SJSA1 (cell line): ENCODE measurements at regions not wholly inside any gene's neighbourhood (a gene's known extent, or its start where the extent isn't known, plus 50 kb on each side); places are given as distances from the start of the nearest gene placed in this dataset.
A peak's percentile ranks its signal among the peaks of the same experiment; 100 is the strongest.

ENCODE experiments used
- DNase-seq, 2 experiments: peaks; one replicate each; pipeline ENCODE4 v3.0.0-alpha.2; 2015 to 2020; ENCODE audit warnings: low spot score in 2 of 2, low read depth in 1 of 2
- H3K27ac ChIP-seq: fragments of 250-450 bp; sonication (Bioruptor Pico); 2 replicates; pipeline ENCODE4 v1.5.1; 2020; ENCODE audit warnings: mild to moderate bottlenecking, moderate library complexity
- H3K27me3 ChIP-seq: fragments of 250-450 bp; sonication (Bioruptor Pico); replicated peaks from 2 replicates; pipeline ENCODE4 v1.5.1; 2020; ENCODE audit warnings: mild to moderate bottlenecking, moderate library complexity
- H3K36me3 ChIP-seq: fragments of 250-450 bp; sonication (Bioruptor Pico); 2 replicates; pipeline ENCODE4 v1.5.1; 2020; ENCODE audit warnings: mild to moderate bottlenecking
- H3K4me1 ChIP-seq: fragments of 250-450 bp; sonication (Bioruptor Pico); replicated peaks from 2 replicates; pipeline ENCODE4 v1.6.1; 2021; ENCODE audit warnings: mild to moderate bottlenecking
- H3K4me3 ChIP-seq: fragments of 250-450 bp; sonication (Bioruptor Pico); 2 replicates; pipeline ENCODE4 v1.5.1; 2020; ENCODE audit warnings: mild to moderate bottlenecking
- H3K9me3 ChIP-seq: fragments of 250-450 bp; sonication (Bioruptor Pico); replicated peaks from 2 replicates; pipeline ENCODE4 v1.5.1; 2020; ENCODE audit warnings: mild to moderate bottlenecking

DNA sequence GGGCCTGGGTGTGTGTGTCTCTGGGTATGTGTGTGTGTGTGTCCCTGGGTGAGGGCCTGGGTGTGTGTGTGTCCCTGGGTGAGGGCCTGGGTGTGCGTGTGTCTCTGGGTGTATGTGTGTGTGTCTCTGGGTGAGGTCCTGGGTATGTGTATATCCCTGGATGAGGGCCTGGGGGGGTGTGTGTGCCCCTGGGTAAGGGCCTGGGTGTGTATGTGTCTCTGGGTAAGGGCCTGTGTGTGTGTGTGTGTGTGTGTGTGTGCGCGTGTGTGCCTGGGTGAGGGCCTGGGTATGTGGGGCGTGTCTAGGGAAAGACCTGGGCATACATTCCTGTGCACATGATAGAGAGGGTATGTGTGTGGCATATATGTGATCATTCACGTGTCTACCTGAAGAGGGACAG is 155.1 kb upstream of the ZC3H12A start:
- Histone ChIP-seq H3K4me1 (no peaks in the 10 kb centered on the region), H3K27ac (no peak overlapping the region), H3K27me3 (peaks cover 9% of the 10 kb centered on the region; the same call in 1 of the 2 replicates), H3K36me3 (no peaks in the 10 kb centered on the region), H3K4me3 (no peak overlapping the region), H3K9me3 (no peaks in the 10 kb centered on the region)
- DNase-seq: no peak

DNA sequence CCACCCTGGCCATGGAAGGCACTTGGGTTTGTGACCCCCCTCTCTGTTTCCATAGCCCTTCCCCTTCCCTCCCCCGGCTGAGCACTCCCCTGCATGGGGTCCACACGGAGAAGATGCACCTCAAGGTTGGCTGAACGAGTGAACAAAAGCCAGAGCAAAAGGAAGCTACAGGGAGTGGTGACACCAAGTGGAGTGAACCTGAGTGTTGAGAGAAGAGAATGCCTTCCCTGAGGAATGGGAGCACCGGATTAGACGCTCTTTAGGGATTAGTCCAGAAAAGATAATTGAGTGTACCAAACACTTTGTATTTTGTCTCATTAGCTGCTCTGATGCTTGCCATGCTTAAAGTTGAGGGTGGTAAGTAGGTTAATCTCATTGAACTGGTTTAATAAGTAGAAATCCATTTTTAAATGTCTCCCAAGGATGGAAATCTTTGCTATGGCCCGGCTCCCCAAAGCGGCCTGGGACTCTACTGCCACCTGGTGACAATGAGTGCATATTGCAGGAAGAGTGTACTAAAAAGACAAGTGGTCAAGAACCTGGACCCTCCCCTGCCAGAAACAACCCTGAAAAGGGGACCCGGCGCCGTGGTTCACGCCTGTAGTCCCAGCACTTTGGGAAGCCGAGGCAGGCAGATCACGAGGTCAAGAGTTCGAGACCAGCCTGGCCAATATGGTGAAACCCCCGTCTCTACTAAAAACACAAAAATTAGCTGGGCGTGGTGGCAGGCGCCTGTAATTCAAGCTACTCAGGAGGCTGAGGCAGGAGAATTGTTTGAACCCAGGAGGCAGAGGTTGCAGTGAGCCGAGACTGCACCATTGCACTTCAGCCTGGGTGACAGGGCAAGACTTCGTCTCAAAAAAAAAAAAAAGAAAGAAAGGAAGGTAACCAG is 150.6 kb upstream of the ZC3H12A start:
- H3K4me1 ChIP-seq: no peaks in the 10 kb centered on the region
- no peaks in the 10 kb centered on the region; the same call in 1 of the 2 replicates for H3K27me3 ChIP-seq
- DNase-seq: no peak
- H3K27ac ChIP-seq: no peak overlapping the region
- no peaks in the 10 kb centered on the region; the same call in 1 of the 2 replicates for H3K9me3 ChIP-seq
- H3K4me3 ChIP-seq: no peak overlapping the region
- no peaks in the 10 kb centered on the region for H3K36me3 ChIP-seq

DNA sequence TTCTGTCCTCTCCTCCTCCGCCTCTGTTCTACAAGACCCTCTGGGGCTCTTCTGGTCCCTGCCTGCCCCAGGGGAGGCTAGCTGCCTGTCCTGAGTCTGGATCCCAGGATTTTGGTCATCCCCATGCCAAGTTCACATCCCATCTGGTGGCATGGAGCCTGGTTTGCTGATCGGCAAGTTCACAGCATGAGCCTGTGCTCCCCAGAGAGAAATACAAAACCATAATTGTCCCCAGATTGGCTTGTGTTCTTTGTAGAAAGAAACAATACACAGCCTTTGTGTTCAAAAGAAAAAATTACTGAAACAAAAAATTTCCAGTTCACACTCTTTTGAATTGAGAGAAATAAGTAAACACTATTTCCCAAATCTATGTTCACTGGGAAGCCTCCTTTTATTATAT is 149.4 kb upstream of the ZC3H12A start:
- Histone ChIP-seq H3K36me3 (no peaks in the 10 kb centered on the region), H3K4me3 (no peak overlapping the region), H3K27me3 (no peaks in the 10 kb centered on the region; the same call in 1 of the 2 replicates), H3K9me3 (no peaks in the 10 kb centered on the region; the same call in 1 of the 2 replicates), H3K4me1 (no peaks in the 10 kb centered on the region), H3K27ac (no peak overlapping the region)
- DNase-seq: no peak

DNA sequence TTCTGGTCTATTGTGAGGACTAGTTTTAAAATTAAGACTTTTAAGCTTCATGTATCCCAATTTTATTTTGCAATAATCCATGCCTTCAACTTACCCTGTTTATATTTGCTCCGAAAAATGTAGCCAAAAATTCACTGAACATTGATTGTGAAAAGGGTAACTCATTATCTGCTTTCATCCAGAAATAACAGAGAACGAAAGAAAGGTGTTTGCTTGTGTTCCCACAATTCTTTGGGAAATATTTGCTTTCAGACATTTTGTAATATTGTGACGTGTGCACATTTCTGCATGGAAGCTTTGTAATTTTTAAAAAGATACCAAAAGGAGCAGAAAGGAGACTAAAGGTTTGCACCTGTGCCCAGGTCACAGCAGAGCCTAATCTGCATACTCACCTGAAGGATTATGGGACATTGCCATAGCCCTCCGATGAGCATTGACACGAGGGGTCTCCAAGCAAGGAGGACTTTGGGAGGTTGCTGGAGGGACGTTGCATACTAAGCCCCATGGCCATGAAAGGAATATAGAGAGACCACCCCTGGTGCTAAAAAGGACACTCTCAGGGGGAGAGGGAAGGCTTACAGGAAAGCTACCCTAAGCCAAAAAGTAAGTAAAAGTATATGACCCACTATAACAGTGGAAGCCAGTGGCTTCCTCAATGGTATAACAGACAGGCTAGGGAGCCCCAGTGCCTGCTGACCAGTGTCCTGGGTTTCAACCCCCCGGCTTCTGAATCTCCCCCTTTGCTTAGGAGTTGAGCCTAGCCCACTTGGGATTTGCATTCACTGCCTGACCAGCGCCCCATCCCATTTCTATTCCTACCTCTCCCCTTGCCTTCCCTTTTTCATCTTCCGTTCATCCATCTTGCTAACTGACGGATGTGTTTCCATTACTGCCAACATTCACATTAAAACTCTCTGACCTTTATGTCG is 148.6 kb upstream of the ZC3H12A start:
- Histone ChIP-seq H3K9me3 (no peaks in the 10 kb centered on the region; the same call in 1 of the 2 replicates), H3K4me1 (no peaks in the 10 kb centered on the region), H3K4me3 (no peak overlapping the region), H3K27ac (no peak overlapping the region), H3K36me3 (no peaks in the 10 kb centered on the region), H3K27me3 (no peaks in the 10 kb centered on the region; the same call in 1 of the 2 replicates)
- DNase-seq: no peak

- Histone ChIP-seq H3K27ac (no peak overlapping the region), H3K4me1 (no peaks in the 10 kb centered on the region), H3K4me3 (no peak overlapping the region), H3K27me3 (no peaks in the 10 kb centered on the region), H3K36me3 (no peaks in the 10 kb centered on the region), H3K9me3 (no peaks in the 10 kb centered on the region)
- no peak for DNase-seq
Observed at GRCh38 chr1:37332126-37332525, 142.3 kb upstream of the ZC3H12A start.

GRCh38 chr1:37338658-37339057 is 135.7 kb upstream of the ZC3H12A start:
- no peak overlapping the region for H3K27ac ChIP-seq

DNA sequence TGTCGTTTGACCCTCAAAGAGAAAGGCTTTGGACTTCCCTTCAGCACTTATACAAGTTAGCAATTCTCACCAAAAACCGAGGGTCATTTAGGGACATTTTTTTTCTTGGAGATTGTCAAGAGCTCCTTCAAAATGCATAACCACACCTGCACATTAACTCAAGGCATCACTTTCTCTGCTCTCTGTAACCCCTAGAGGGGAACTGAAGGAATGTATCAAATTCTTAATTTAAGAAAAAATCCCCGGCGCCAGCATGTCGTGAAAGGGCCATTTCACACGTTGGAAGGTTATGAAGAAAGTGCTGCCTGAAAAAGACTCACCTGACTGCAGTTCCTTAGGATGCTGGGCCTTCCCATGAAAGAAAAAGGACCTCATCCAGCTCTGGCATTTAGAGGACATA is 131.6 kb upstream of the ZC3H12A start:
- Histone ChIP-seq H3K4me1 (no peaks in the 10 kb centered on the region), H3K4me3 (no peak overlapping the region), H3K27me3 (no peaks in the 10 kb centered on the region), H3K27ac (no peak overlapping the region), H3K9me3 (no peaks in the 10 kb centered on the region), H3K36me3 (no peaks in the 10 kb centered on the region)
- DNase-seq: no peak

More at GRCh38 chr1:37338658-37339057, 135.7 kb upstream of the ZC3H12A start:
- no peak overlapping the region for H3K4me3 ChIP-seq
- H3K4me1 ChIP-seq: no peaks in the 10 kb centered on the region
- no peaks in the 10 kb centered on the region for H3K27me3 ChIP-seq
- no peak for DNase-seq
- H3K36me3 ChIP-seq: no peaks in the 10 kb centered on the region
- H3K9me3 ChIP-seq: no peaks in the 10 kb centered on the region

DNA sequence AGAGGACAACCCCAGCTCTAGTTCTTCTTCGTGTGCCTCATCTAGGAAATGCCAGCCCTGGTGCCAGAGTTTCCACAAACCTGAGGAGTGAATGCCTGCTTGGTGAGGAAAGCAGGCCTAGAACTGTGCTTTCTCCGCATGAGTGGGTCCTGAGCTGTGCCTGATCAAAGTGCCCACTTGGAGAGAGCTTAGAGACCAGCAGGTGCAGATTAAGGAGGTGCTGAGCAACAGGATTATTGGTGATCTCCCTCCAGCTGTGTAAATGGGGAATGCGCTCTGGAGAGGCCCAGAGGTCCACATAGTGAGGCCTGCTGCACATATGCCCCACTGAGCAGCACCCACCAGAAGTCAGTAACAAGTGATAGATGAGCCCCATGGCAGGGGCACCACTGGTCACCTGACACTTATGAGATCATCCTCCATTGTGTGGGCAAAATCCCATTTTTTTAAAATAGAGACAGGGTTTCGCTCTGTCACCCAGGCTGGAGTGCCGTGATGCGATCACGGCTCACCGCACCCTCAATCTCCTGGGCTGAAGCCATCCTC is 127.2 kb upstream of the ZC3H12A start:
- no peak overlapping the region for H3K4me3 ChIP-seq
- H3K27ac ChIP-seq: no peak overlapping the region
- no peak for DNase-seq
- H3K4me1 ChIP-seq: no peaks in the 10 kb centered on the region
- no peaks in the 10 kb centered on the region for H3K36me3 ChIP-seq
- no peaks in the 10 kb centered on the region for H3K9me3 ChIP-seq
- no peaks in the 10 kb centered on the region for H3K27me3 ChIP-seq

DNA sequence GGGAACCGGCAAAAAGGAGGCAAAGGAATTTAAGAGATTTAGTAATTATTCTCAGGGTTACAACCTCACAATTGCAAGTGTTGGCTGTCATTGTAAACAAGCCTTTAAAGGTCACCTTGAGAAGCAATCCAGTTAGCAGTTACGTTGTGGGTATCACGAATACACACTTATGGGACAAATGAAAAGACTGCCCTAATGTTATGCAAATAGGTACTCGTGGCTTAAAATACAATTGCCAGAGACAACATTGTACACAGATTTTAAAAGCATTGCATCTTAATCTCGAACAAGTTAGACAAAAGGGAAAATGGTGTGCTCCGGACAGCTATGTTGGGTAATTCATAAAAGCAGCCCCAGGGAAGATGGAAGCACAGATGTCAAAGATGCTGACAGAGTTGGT is 120.5 kb upstream of the ZC3H12A start:
- no peaks in the 10 kb centered on the region for H3K4me1 ChIP-seq
- no peaks in the 10 kb centered on the region for H3K36me3 ChIP-seq
- no peaks in the 10 kb centered on the region for H3K9me3 ChIP-seq
- no peak for DNase-seq
- no peak overlapping the region for H3K4me3 ChIP-seq
- H3K27me3 ChIP-seq: peaks cover 7% of the 10 kb centered on the region; the same call in 1 of the 2 replicates
- no peak overlapping the region for H3K27ac ChIP-seq

DNA sequence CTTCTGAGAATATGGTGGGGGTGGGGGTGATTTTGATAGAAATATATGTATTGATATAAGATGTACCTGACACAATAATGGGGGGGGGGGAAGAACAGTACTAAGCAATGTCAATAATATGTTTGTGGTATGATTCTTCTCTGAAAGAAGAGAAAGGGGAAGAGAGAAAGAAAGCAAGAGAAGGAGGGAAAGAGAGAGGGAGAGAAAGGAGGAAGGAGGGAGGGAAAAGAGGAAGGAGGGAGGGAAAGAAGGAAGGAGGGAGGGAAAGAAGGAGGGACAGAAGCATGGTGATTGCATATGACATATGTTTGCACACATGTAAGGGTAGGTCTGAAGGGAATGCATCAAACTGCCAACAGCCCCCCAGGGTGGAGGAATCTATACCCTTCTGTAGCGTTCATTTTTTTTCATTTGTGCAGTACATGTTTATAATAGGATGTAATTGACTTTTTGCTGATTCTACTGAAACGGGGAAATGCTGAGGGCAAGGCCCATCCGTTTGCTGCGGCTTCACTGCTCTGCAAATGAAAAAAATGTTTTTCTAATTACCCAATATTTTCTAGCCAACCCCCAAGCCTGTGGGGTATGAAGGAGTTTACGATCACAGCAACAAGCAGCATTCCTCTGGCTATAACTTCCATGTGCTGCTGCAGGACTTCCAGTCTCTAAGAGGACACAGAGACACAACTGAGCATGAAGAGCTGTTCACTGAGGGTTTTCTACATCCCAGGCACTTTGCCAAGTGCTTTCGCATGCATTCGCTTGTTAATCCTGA is 119.3 kb upstream of the ZC3H12A start:
- H3K4me1 ChIP-seq: no peaks in the 10 kb centered on the region
- H3K4me3 ChIP-seq: no peak overlapping the region
- peaks cover 7% of the 10 kb centered on the region; the same call in 1 of the 2 replicates for H3K27me3 ChIP-seq
- H3K27ac ChIP-seq: no peak overlapping the region
- DNase-seq: peak in 1 of 2 experiments; percentile 5
- no peaks in the 10 kb centered on the region for H3K9me3 ChIP-seq
- H3K36me3 ChIP-seq: no peaks in the 10 kb centered on the region

- Histone ChIP-seq H3K4me1 (no peaks in the 10 kb centered on the region), H3K36me3 (no peaks in the 10 kb centered on the region), H3K27me3 (peaks cover 14% of the 10 kb centered on the region; the same call in 1 of the 2 replicates), H3K9me3 (no peaks in the 10 kb centered on the region), H3K4me3 (no peak overlapping the region), H3K27ac (no peak overlapping the region)
- DNase-seq: no peak
Observed at GRCh38 chr1:37358992-37359391, 115.4 kb upstream of the ZC3H12A start.

- H3K36me3 ChIP-seq: no peaks in the 10 kb centered on the region
Observed at GRCh38 chr1:37360011-37360410, 114.4 kb upstream of the ZC3H12A start.

More at GRCh38 chr1:37360011-37360410, 114.4 kb upstream of the ZC3H12A start:
- H3K27ac ChIP-seq: no peak overlapping the region
- H3K9me3 ChIP-seq: no peaks in the 10 kb centered on the region
- H3K4me1 ChIP-seq: no peaks in the 10 kb centered on the region
- H3K27me3 ChIP-seq: peaks cover 8% of the 10 kb centered on the region; the same call in 1 of the 2 replicates
- H3K4me3 ChIP-seq: no peak overlapping the region
- no peak for DNase-seq
